ENCODE measurements at regions not wholly inside any gene's neighbourhood (a gene's known extent, or its start where the extent isn't known, plus 50 kb on each side); places are given as distances from the start of the nearest gene placed in this dataset.

- TF ChIP-seq CTCF (IDR thresholded peaks at IDR 0.05; ENCODE audit: insufficient read depth, low read length, missing control alignments), result no peak
- CTCF ChIA-PET, result no interaction called here
- no peak overlapping the region for H3K4me3 ChIP-seq (ENCODE audit: low read depth, low read length)
- no peak for DNase-seq (ENCODE audit: low read depth, low spot score)
- POLR2A ChIA-PET, result no interaction called here
Observed at GRCh38 chr4:164462471-164462870, 291.5 kb upstream of the SMIM31 start.

GRCh38 chr4:164464313-164464712 is 289.6 kb upstream of the SMIM31 start:
- CTCF ChIA-PET, result no interaction called here
- DNase-seq (ENCODE audit: low read depth, low spot score), result no peak
- TF ChIP-seq CTCF (IDR thresholded peaks at IDR 0.05; ENCODE audit: insufficient read depth, low read length, missing control alignments), result no peak
- POLR2A ChIA-PET, result no interaction called here
- no peak overlapping the region for H3K4me3 ChIP-seq (ENCODE audit: low read depth, low read length)

- CTCF ChIA-PET, result no interaction called here
- H3K4me3 ChIP-seq (ENCODE audit: low read depth, low read length), result no peak overlapping the region
- POLR2A ChIA-PET, result no interaction called here
- no peak for DNase-seq (ENCODE audit: low read depth, low spot score)
- TF ChIP-seq CTCF (IDR thresholded peaks at IDR 0.05; ENCODE audit: insufficient read depth, low read length, missing control alignments), result no peak
Observed at GRCh38 chr4:164467493-164467892, 286.4 kb upstream of the SMIM31 start.

- no peak overlapping the region for H3K4me3 ChIP-seq (ENCODE audit: low read depth, low read length)
- ChIA-PET POLR2A (no interaction called here), CTCF (no interaction called here)
- no peak for TF ChIP-seq CTCF (IDR thresholded peaks at IDR 0.05; ENCODE audit: insufficient read depth, low read length, missing control alignments)
- DNase-seq (ENCODE audit: low read depth, low spot score), result no peak
Observed at GRCh38 chr4:164481306-164482091, 272.4 kb upstream of the SMIM31 start.

- no peak for TF ChIP-seq CTCF (IDR thresholded peaks at IDR 0.05; ENCODE audit: insufficient read depth, low read length, missing control alignments)
- no peak for DNase-seq (ENCODE audit: low read depth, low spot score)
- ChIA-PET POLR2A (no interaction called here), CTCF (no interaction called here)
- no peak overlapping the region for H3K4me3 ChIP-seq (ENCODE audit: low read depth, low read length)
Observed at GRCh38 chr4:164482092-164482404, 271.9 kb upstream of the SMIM31 start.

GRCh38 chr4:164482758-164483157 is 271.2 kb upstream of the SMIM31 start:
- POLR2A ChIA-PET, result no interaction called here

More at GRCh38 chr4:164482758-164483157, 271.2 kb upstream of the SMIM31 start:
- no peak overlapping the region for H3K4me3 ChIP-seq (ENCODE audit: low read depth, low read length)
- no peak for DNase-seq (ENCODE audit: low read depth, low spot score)
- CTCF ChIA-PET, result no interaction called here
- no peak for TF ChIP-seq CTCF (IDR thresholded peaks at IDR 0.05; ENCODE audit: insufficient read depth, low read length, missing control alignments)

All from AG04449 (cell line).